ENCODE measurements at regions not wholly inside any gene's neighbourhood (a gene's known extent, or its start where the extent isn't known, plus 50 kb on each side); places are given as distances from the start of the nearest gene placed in this dataset.

DNA sequence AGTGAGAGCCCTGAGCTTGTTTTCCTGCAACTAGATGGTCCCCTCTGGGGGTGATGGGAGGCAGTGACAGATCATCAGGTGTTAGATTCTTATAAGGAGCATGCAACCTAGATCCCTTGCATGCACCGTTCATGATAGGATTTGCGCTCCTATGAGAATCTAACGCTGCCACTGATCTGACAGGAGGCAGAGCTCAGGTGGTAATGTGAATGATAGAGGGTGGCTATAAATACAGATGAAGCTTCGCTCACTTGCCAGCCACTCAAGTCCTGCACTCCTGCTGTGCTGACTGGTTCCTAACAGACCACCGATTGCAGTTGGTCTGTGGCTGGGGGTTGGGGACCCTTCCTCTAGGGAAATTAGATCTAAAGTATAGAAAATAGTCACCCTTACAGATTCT lies 290.6 kb upstream of the ADCY2 start:
- H3K27ac Mint-ChIP-seq, result no peak overlapping the region
- no peaks in the 10 kb centered on the region for H3K27me3 Mint-ChIP-seq
- intact Hi-C loops (cut with micrococcal nuclease), result no loop called here
- Histone ChIP-seq H3K4me1 (ENCODE audit: control insufficient read depth in 2 of 2, insufficient read depth in 2 of 2, low read length in 2 of 2) (no peaks in the 10 kb centered on the region), H3K9ac (ENCODE audit: low read length) (no peak overlapping the region), H3K27me3 (replicated peaks in 1 of 4; ENCODE audit: control extremely low read depth in 1 of 4, control insufficient read depth in 3 of 4, insufficient read depth in 4 of 4, low read length in 3 of 4) (no peaks in the 10 kb centered on the region), H3K9me3 (ENCODE audit: control extremely low read depth in 1 of 3, control insufficient read depth in 2 of 3, insufficient read depth in 1 of 3, low read length in 2 of 3) (no peaks in the 10 kb centered on the region), H2AFZ (ENCODE audit: insufficient read depth, low read depth, low read length, poor library complexity, severe bottlenecking) (no peak overlapping the region), H3K27ac (ENCODE audit: low read length in 2 of 2) (no peak overlapping the region), H3K4me2 (replicated peaks; ENCODE audit: low read depth, low read length, poor library complexity, severe bottlenecking) (no peak overlapping the region), H3K36me3 (replicated peaks in 1 of 2; ENCODE audit: control extremely low read depth in 1 of 2, control insufficient read depth in 1 of 2, extremely low read depth in 1 of 2, insufficient read depth in 2 of 2, low read length in 1 of 2) (no peaks in the 10 kb centered on the region), H3K4me3 (ENCODE audit: control extremely low read depth in 1 of 5, extremely low read depth in 1 of 5, insufficient read depth in 1 of 5, low read depth in 2 of 5, low read length in 4 of 5) (no peak overlapping the region), H4K20me1 (ENCODE audit: control insufficient read depth, insufficient read depth, low read length, poor library complexity, severe bottlenecking) (no peaks in the 10 kb centered on the region), H3K79me2 (ENCODE audit: control insufficient read depth, insufficient read depth, low read length) (no peaks in the 10 kb centered on the region)
- ChIA-PET CTCF (no interaction called here), POLR2A (no interaction called here)
- no peak for ATAC-seq (ENCODE audit: low read depth)
- DNase-seq, result no peak
- no peaks in the 10 kb centered on the region for H3K4me1 Mint-ChIP-seq
- no peaks in the 10 kb centered on the region for H3K9me3 Mint-ChIP-seq (ENCODE audit: insufficient read depth)
- no peak overlapping the region for H3K4me3 Mint-ChIP-seq
- TF ChIP-seq EZH2 (IDR thresholded peaks at IDR 0.05; ENCODE audit: borderline replicate concordance, insufficient read depth, low read depth, low read length, poor library complexity, severe bottlenecking) (no peak), CTCF (IDR thresholded peaks at IDR 0.05) (no peak)
- WGBS (ENCODE audit: insufficient coverage), result 80% methylated on average over 1 of the region's 5 CpGs

DNA sequence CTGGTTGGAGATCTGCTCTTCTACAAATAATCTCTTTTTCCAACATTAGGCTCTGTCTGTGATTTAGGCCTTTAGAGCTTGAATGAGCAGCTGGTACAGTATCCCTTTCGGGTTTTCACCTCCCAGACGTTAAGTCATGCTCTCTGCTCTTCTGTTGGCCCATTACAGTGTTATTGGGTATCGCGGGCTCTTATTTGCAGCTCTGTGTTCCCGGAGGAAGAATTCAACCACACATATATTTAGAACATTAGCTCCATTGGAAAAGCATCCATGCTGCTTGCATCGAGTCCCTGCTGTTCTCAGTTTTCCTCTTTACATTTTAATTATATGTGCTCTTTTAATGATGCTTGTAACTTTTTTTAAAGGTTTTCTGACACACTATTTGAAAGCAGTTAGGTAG lies 278.0 kb upstream of the ADCY2 start:
- intact Hi-C loops (cut with micrococcal nuclease), result no loop called here
- H3K36me3 ChIP-seq (replicated peaks in 1 of 2; ENCODE audit: control extremely low read depth in 1 of 2, control insufficient read depth in 1 of 2, extremely low read depth in 1 of 2, insufficient read depth in 2 of 2, low read length in 1 of 2), result no peaks in the 10 kb centered on the region
- no peak overlapping the region for H3K9ac ChIP-seq (ENCODE audit: low read length)
- no peaks in the 10 kb centered on the region for H3K4me1 Mint-ChIP-seq
- no peak overlapping the region for H3K27ac ChIP-seq (ENCODE audit: low read length in 2 of 2)
- no peaks in the 10 kb centered on the region for H3K79me2 ChIP-seq (ENCODE audit: control insufficient read depth, insufficient read depth, low read length)
- no peak overlapping the region for H3K4me3 Mint-ChIP-seq
- DNase-seq, result no peak
- POLR2A ChIA-PET, result no interaction called here
- WGBS (ENCODE audit: insufficient coverage), result 91% methylated on average over 4 of the region's 6 CpGs
- TF ChIP-seq CTCF (IDR thresholded peaks at IDR 0.05), result no peak
- TF ChIP-seq EZH2 (IDR thresholded peaks at IDR 0.05; ENCODE audit: borderline replicate concordance, insufficient read depth, low read depth, low read length, poor library complexity, severe bottlenecking), result no peak
- H3K4me2 ChIP-seq (replicated peaks; ENCODE audit: low read depth, low read length, poor library complexity, severe bottlenecking), result no peak overlapping the region
- no peaks in the 10 kb centered on the region for H3K27me3 Mint-ChIP-seq
- H3K4me1 ChIP-seq (ENCODE audit: control insufficient read depth in 2 of 2, insufficient read depth in 2 of 2, low read length in 2 of 2), result no peaks in the 10 kb centered on the region
- H3K27ac Mint-ChIP-seq, result no peak overlapping the region
- CTCF ChIA-PET, result no interaction called here
- H4K20me1 ChIP-seq (ENCODE audit: control insufficient read depth, insufficient read depth, low read length, poor library complexity, severe bottlenecking), result no peaks in the 10 kb centered on the region
- H2AFZ ChIP-seq (ENCODE audit: insufficient read depth, low read depth, low read length, poor library complexity, severe bottlenecking), result no peak overlapping the region
- H3K27me3 ChIP-seq (replicated peaks in 1 of 4; ENCODE audit: control extremely low read depth in 1 of 4, control insufficient read depth in 3 of 4, insufficient read depth in 4 of 4, low read length in 3 of 4), result no peaks in the 10 kb centered on the region
- H3K9me3 Mint-ChIP-seq (ENCODE audit: insufficient read depth), result peaks cover 9% of the 10 kb centered on the region
- H3K4me3 ChIP-seq (ENCODE audit: control extremely low read depth in 1 of 5, extremely low read depth in 1 of 5, insufficient read depth in 1 of 5, low read depth in 2 of 5, low read length in 4 of 5), result no peak overlapping the region
- no peak for ATAC-seq (ENCODE audit: low read depth)
- H3K9me3 ChIP-seq (ENCODE audit: control extremely low read depth in 1 of 3, control insufficient read depth in 2 of 3, insufficient read depth in 1 of 3, low read length in 2 of 3), result peaks cover 0 to 7% (median 0%) of the 10 kb centered on the region in 3 donors
